ENCODE measurements at regions not wholly inside any gene's neighbourhood (a gene's known extent, or its start where the extent isn't known, plus 50 kb on each side); places are given as distances from the start of the nearest gene placed in this dataset.
A peak's percentile ranks its signal among the peaks of the same experiment; 100 is the strongest.

GRCh38 chr3:193847402-193847801, 254.4 kb downstream of the OPA1 start:
- Mint-ChIP-seq H3K9me3 (peaks cover 5% of the 10 kb centered on the region), H3K27me3 (ENCODE audit: low read depth) (no peaks in the 10 kb centered on the region), H3K27ac (ENCODE audit: unreplicated experiment) (no peak overlapping the region), H3K4me3 (no peak overlapping the region), H3K36me3 (ENCODE audit: low read depth) (no peaks in the 10 kb centered on the region), H3K4me1 (peaks cover 12% of the 10 kb centered on the region)
- TF ChIP-seq CTCF (conservative IDR thresholded peaks at IDR 0.05), result no peak
- DNase-seq (ENCODE audit: low read depth, low spot score), result no peak

GRCh38 chr3:193848547-193848946, 255.5 kb downstream of the OPA1 start:
- peaks cover 24% of the 10 kb centered on the region for H3K4me1 Mint-ChIP-seq
- no peak overlapping the region for H3K27ac Mint-ChIP-seq (ENCODE audit: unreplicated experiment)
- H3K4me3 Mint-ChIP-seq, result no peak overlapping the region
- no peak for TF ChIP-seq CTCF (conservative IDR thresholded peaks at IDR 0.05)
- H3K36me3 Mint-ChIP-seq (ENCODE audit: low read depth), result no peaks in the 10 kb centered on the region
- peaks cover 5% of the 10 kb centered on the region for H3K9me3 Mint-ChIP-seq
- no peaks in the 10 kb centered on the region for H3K27me3 Mint-ChIP-seq (ENCODE audit: low read depth)
- no peak for DNase-seq (ENCODE audit: low read depth, low spot score)

GRCh38 chr3:193850084-193850619, 257.1 kb downstream of the OPA1 start:
- peaks cover 25% of the 10 kb centered on the region for H3K4me1 Mint-ChIP-seq
- no peak overlapping the region for H3K27ac Mint-ChIP-seq (ENCODE audit: unreplicated experiment)
- H3K9me3 Mint-ChIP-seq, result peaks cover 5% of the 10 kb centered on the region
- H3K36me3 Mint-ChIP-seq (ENCODE audit: low read depth), result no peaks in the 10 kb centered on the region
- H3K4me3 Mint-ChIP-seq, result no peak overlapping the region
- TF ChIP-seq CTCF (conservative IDR thresholded peaks at IDR 0.05), result no peak
- DNase-seq (ENCODE audit: low read depth, low spot score), result no peak
- H3K27me3 Mint-ChIP-seq (ENCODE audit: low read depth), result no peaks in the 10 kb centered on the region

- Mint-ChIP-seq H3K27ac (ENCODE audit: unreplicated experiment) (no peak overlapping the region), H3K9me3 (peaks cover 2% of the 10 kb centered on the region), H3K4me3 (no peak overlapping the region), H3K27me3 (ENCODE audit: low read depth) (no peaks in the 10 kb centered on the region), H3K36me3 (ENCODE audit: low read depth) (no peaks in the 10 kb centered on the region), H3K4me1 (peaks cover 25% of the 10 kb centered on the region)
- TF ChIP-seq CTCF (conservative IDR thresholded peaks at IDR 0.05), result no peak
- no peak for DNase-seq (ENCODE audit: low read depth, low spot score)
Measured at GRCh38 chr3:193851428-193851847, 258.4 kb downstream of the OPA1 start.

- Mint-ChIP-seq H3K4me3 (no peak overlapping the region), H3K36me3 (ENCODE audit: low read depth) (no peaks in the 10 kb centered on the region), H3K9me3 (peaks cover 2% of the 10 kb centered on the region), H3K4me1 (peaks cover 25% of the 10 kb centered on the region), H3K27ac (ENCODE audit: unreplicated experiment) (peak overlapping the region; percentile 87), H3K27me3 (ENCODE audit: low read depth) (no peaks in the 10 kb centered on the region)
- no peak for TF ChIP-seq CTCF (conservative IDR thresholded peaks at IDR 0.05)
- DNase-seq (ENCODE audit: low read depth, low spot score), result no peak
Measured at GRCh38 chr3:193851941-193852674, 259.1 kb downstream of the OPA1 start.

Data from neural crest cell (in vitro differentiated cells).